K562 (cell line): ENCODE measurements at regions not wholly inside any gene's neighbourhood (a gene's known extent, or its start where the extent isn't known, plus 50 kb on each side); places are given as distances from the start of the nearest gene placed in this dataset.
A peak's percentile ranks its signal among the peaks of the same experiment; 100 is the strongest.

Experiments
- ATAC-seq: fragments of 200-7000 bp; cut with Tn5 transposase; 3 replicates; pipeline ENCODE4 v1.9.1; 2020; ENCODE audit warnings: moderate library complexity
- BruUV-seq: library from RNA; stranded (reverse); fragments of 400-500 nt; replicated peaks from 2 replicates; lab custom pipeline; 2021; lab: Mats Ljungman, UMichigan
- CTCF ChIA-PET: fragments of 300-600 bp; formaldehyde crosslinking; extraction: SDS; loops from one replicate; lab custom pipeline; 2021; ENCODE audit warnings: low intra/inter-chr PET ratio; lab: Yijun Ruan, JAX
- POLR2A ChIA-PET: fragments of 300-600, 350-650 bp; sonication (Branson Sonifier 250); formaldehyde crosslinking; extraction: SDS; loops from one replicate; lab custom pipeline; 2021; ENCODE audit warnings: antibody characterized with exemption, inconsistent platforms; lab: Yijun Ruan, JAX
- DNase-seq, 4 experiments: peaks; one replicate each; pipeline versions ENCODE4 v3.0.0 to v3.0.0-alpha.2; 2011 to 2018; ENCODE audit warnings: low spot score in 3 of 4, mixed read lengths in 3 of 4; ENCODE audit errors: extremely low read depth in 1 of 4
- FAIRE-seq: peaks from 2 replicates; lab custom pipeline; 2011; peaks lifted over from hg19 to GRCh38; lab: Jason Lieb, UNC
- H2AFZ ChIP-seq: 2 replicates; pipeline ENCODE4 v1.6.0; 2011; ENCODE audit warnings: low read depth, low read length, control low read depth, inconsistent platforms
- H3K27ac ChIP-seq: fragments of 200-600 bp; 3 replicates; pipeline ENCODE4 v1.8.0; 2011; ENCODE audit warnings: low read depth, mild to moderate bottlenecking, control low read depth, inconsistent platforms, low read length, moderate library complexity, mixed read lengths; ENCODE audit errors: extremely low read depth
- H3K27me3 ChIP-seq, 2 experiments: fragments of 300-600 bp in 1 of 2; 2 replicates in 1 of 2; 3 replicates in 1 of 2; pipeline versions ENCODE4 v1.6.0 to v1.8.0; 2011; ENCODE audit warnings: inconsistent platforms in 2 of 2, low read length in 2 of 2, mild to moderate bottlenecking in 1 of 2, mixed read lengths in 1 of 2, moderate library complexity in 1 of 2; ENCODE audit not compliant: control insufficient read depth in 2 of 2, insufficient read depth in 2 of 2
- H3K36me3 ChIP-seq: fragments of 300-600 bp; 3 replicates; pipeline ENCODE4 v1.8.0; 2011; ENCODE audit warnings: mild to moderate bottlenecking, low read length, inconsistent platforms; ENCODE audit not compliant: control insufficient read depth, insufficient read depth
- H3K4me1 ChIP-seq, 2 experiments: fragments of 200-600 bp in 1 of 2; replicated peaks in 1 of 2; 2 replicates in 1 of 2; 3 replicates in 1 of 2; pipeline versions ENCODE4 v1.5.1 to v1.8.0; 2011; ENCODE audit warnings: inconsistent platforms in 2 of 2, low read length in 2 of 2, mild to moderate bottlenecking in 1 of 2, mixed read lengths in 1 of 2, moderate library complexity in 1 of 2; ENCODE audit not compliant: control insufficient read depth in 2 of 2, insufficient read depth in 2 of 2
- H3K4me2 ChIP-seq: 2 replicates; pipeline ENCODE4 v1.6.1; 2011; ENCODE audit warnings: low read length, control low read depth, inconsistent platforms, mixed read lengths; ENCODE audit not compliant: insufficient read depth
- H3K4me3 ChIP-seq: fragments of 200-600 bp; sonication (generic), shearing (Covaris generic); 2 replicates; pipeline ENCODE4 v1.5.1; 2016; ENCODE audit warnings: control low read depth, inconsistent platforms
- H3K79me2 ChIP-seq: fragments of 200-600 bp; 3 replicates; pipeline ENCODE4 v1.8.0; 2011; ENCODE audit warnings: low read length, inconsistent platforms; ENCODE audit not compliant: control insufficient read depth, insufficient read depth
- H3K9ac ChIP-seq, 2 experiments: 2 replicates each; pipeline versions ENCODE4 v1.6.0 to v1.6.1; 2011; ENCODE audit warnings: low read depth in 2 of 2, low read length in 2 of 2, control low read depth in 1 of 2, inconsistent platforms in 1 of 2, mild to moderate bottlenecking in 1 of 2, mixed read lengths in 1 of 2; ENCODE audit not compliant: insufficient read depth in 1 of 2
- H3K9me1 ChIP-seq: one replicate; pipeline ENCODE4 v1.6.0; 2011; ENCODE audit warnings: inconsistent platforms, mild to moderate bottlenecking, low read length, moderate library complexity; ENCODE audit not compliant: control insufficient read depth, insufficient read depth
- H3K9me3 ChIP-seq: replicated peaks from 2 replicates; pipeline ENCODE4 v1.5.1; 2011; ENCODE audit warnings: low read depth, low read length, inconsistent platforms; ENCODE audit not compliant: control insufficient read depth, insufficient read depth
- H4K20me1 ChIP-seq: replicated peaks from 2 replicates; pipeline ENCODE4 v1.6.1; 2011; ENCODE audit warnings: low read length, inconsistent platforms, mixed read lengths; ENCODE audit not compliant: control insufficient read depth, insufficient read depth
- CTCF ChIP-seq, 3 experiments: IDR thresholded peaks in 2 of 3; conservative IDR thresholded peaks in 1 of 3; 2 replicates each; pipeline ENCODE4 v1.5.1; 2011 to 2012; ENCODE audit warnings: low read length in 3 of 3, mild to moderate bottlenecking in 3 of 3, control low read depth in 2 of 3, improper control_type of control experiment in 1 of 3, inconsistent platforms in 1 of 3, low read depth in 1 of 3, mixed read lengths in 1 of 3, moderate library complexity in 1 of 3; ENCODE audit not compliant: insufficient read depth in 2 of 3
- ETV5 ChIP-seq: sonication (generic); formaldehyde crosslinking; IDR thresholded peaks from 2 replicates; pipeline ENCODE4 v1.4.0; 2020; ENCODE audit warnings: low read depth, mild to moderate bottlenecking, missing genetic modification reagents
- ILK ChIP-seq: fragments of 450-650 bp; IDR thresholded peaks from 2 replicates; pipeline ENCODE4 v1.6.1; 2016; ENCODE audit warnings: missing genetic modification characterization, low read depth, mild to moderate bottlenecking, missing compliant biosample characterization, moderate library complexity, borderline replicate concordance
- KAT8 ChIP-seq: fragments of 450-650 bp; IDR thresholded peaks from 2 replicates; pipeline ENCODE4 v1.6.1; 2016; ENCODE audit warnings: low read depth, mild to moderate bottlenecking
- MAFG ChIP-seq: fragments of 450-650 bp; conservative IDR thresholded peaks from 2 replicates; pipeline ENCODE4 v1.6.1; 2016; ENCODE audit warnings: missing genetic modification characterization, missing compliant biosample characterization
- MAFK ChIP-seq: IDR thresholded peaks from 2 replicates; pipeline ENCODE4 v1.6.1; 2011; ENCODE audit warnings: low read length, improper control_type of control experiment
- MCM3 ChIP-seq: fragments of 450-650 bp; IDR thresholded peaks from 2 replicates; pipeline ENCODE4 v1.6.1; 2016
- NCOA1 ChIP-seq: fragments of 450-650 bp; IDR thresholded peaks from 2 replicates; pipeline ENCODE4 v1.6.1; 2016; ENCODE audit warnings: low read depth
- RBM17 ChIP-seq: fragments of 200-400 bp; formaldehyde crosslinking; IDR thresholded peaks from 2 replicates; pipeline ENCODE4 v1.6.1; 2017; ENCODE audit warnings: low read depth, mild to moderate bottlenecking, low read length, borderline replicate concordance
- RFX1 ChIP-seq: fragments of 450-650 bp; IDR thresholded peaks from 2 replicates; pipeline ENCODE4 v1.6.1; 2016; ENCODE audit warnings: mild to moderate bottlenecking, moderate library complexity
- SNIP1 ChIP-seq: fragments of 450-650 bp; IDR thresholded peaks from 2 replicates; pipeline ENCODE4 v1.7.1; 2017; ENCODE audit warnings: low read depth, mild to moderate bottlenecking
- TAF7 ChIP-seq: fragments of 450-650 bp; IDR thresholded peaks from 2 replicates; pipeline ENCODE4 v1.6.1; 2016; ENCODE audit warnings: missing genetic modification characterization, missing compliant biosample characterization
- ZNF644 ChIP-seq: fragments of 200-800 bp; sonication (Bioruptor generic); IDR thresholded peaks from 2 replicates; pipeline ENCODE4 v1.6.1; 2016; ENCODE audit warnings: low read depth, missing genetic modification characterization, missing compliant biosample characterization
- WGBS: fragments of 100-300 bp; shearing (Covaris generic); methylation state at CpG from one replicate; pipeline ENCODE4 v1.1.6; 2016; ENCODE audit warnings: low coverage, mixed read lengths; ENCODE audit not compliant: insufficient coverage; ENCODE audit errors: missing lambda C conversion rate; 5-methylcytosine and 5-hydroxymethylcytosine counted together
- in situ Hi-C: fragments of 300-500 bp; cut with MboI; formaldehyde crosslinking; loops from 4 replicates; pipeline ENCODE4 v1.15.0; 2018; ENCODE audit warnings: inconsistent platforms, mixed read lengths
- intact Hi-C: fragments of 100-400 bp; cut with micrococcal nuclease; formaldehyde crosslinking; loops from 2 replicates; pipeline ENCODE4 v1.14.2; 2022
- TF ChIP-seq, protein P1 (sequence below): IDR thresholded peaks from 2 replicates; pipeline ENCODE4 v1.6.1; 2011; ENCODE audit not compliant: insufficient read length; ENCODE audit errors: extremely low read depth
- TF ChIP-seq, protein P2 (sequence below): sonication (generic); formaldehyde crosslinking; IDR thresholded peaks from 2 replicates; pipeline ENCODE4 v1.8.0; 2022; ENCODE audit warnings: mild to moderate bottlenecking, missing genetic modification reagents

DNA sequence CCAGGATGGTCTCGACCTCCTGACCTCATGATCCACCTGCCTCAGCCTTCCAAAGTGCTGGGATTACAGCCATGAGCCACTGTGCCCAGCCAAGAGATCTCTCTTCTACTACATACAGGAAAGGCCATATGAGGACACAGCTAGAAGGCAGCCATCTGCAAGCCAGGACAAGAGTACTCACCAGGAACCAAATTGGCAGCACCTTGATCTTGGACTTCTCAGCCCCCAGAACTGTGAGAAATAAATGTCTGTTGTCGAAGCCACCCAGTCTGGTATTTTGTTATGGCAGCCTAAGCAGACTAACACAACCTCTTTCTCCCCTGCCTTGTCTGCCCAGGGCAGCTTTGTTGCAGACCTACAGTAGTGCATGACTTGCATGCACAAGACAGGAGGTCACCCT is 211.3 kb upstream of the HAAO start:
- in situ Hi-C loops (no loop called here), intact Hi-C loops (no loop called here)
- Histone ChIP-seq H3K9ac (no peak overlapping the region), H3K79me2 (no peaks in the 10 kb centered on the region), H3K4me3 (no peak overlapping the region), H3K4me1 (peaks cover 0 to 16% of the 10 kb centered on the region in 2 experiments; a peak in 3 of 5 replicates), H2AFZ (no peak overlapping the region), H3K36me3 (no peaks in the 10 kb centered on the region), H3K9me1 (no peaks in the 10 kb centered on the region), H4K20me1 (no peaks in the 10 kb centered on the region), H3K27ac (no peak overlapping the region), H3K4me2 (no peak overlapping the region), H3K9me3 (no peaks in the 10 kb centered on the region), H3K27me3 (no peaks in the 10 kb centered on the region)
- TF ChIP-seq, protein P1, sequence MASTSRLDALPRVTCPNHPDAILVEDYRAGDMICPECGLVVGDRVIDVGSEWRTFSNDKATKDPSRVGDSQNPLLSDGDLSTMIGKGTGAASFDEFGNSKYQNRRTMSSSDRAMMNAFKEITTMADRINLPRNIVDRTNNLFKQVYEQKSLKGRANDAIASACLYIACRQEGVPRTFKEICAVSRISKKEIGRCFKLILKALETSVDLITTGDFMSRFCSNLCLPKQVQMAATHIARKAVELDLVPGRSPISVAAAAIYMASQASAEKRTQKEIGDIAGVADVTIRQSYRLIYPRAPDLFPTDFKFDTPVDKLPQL, result no peak
- TF ChIP-seq MAFK (no peak), MAFG (tag) (no peak), ZNF644 (tag) (no peak), ILK (tag) (no peak), RFX1 (no peak), ETV5 (CRISPR knock-in tag) (no peak), TAF7 (tag) (no peak), KAT8 (no peak), NCOA1 (no peak), CTCF (IDR thresholded peaks at IDR 0.05 in 2 of 3, conservative IDR thresholded peaks at IDR 0.05 in 1 of 3; ENCODE audit: insufficient read depth in 2 of 3, low read depth in 1 of 3, low read length in 3 of 3) (no peak), RBM17 (no peak), SNIP1 (no peak), MCM3 (no peak)
- TF ChIP-seq, protein P2, sequence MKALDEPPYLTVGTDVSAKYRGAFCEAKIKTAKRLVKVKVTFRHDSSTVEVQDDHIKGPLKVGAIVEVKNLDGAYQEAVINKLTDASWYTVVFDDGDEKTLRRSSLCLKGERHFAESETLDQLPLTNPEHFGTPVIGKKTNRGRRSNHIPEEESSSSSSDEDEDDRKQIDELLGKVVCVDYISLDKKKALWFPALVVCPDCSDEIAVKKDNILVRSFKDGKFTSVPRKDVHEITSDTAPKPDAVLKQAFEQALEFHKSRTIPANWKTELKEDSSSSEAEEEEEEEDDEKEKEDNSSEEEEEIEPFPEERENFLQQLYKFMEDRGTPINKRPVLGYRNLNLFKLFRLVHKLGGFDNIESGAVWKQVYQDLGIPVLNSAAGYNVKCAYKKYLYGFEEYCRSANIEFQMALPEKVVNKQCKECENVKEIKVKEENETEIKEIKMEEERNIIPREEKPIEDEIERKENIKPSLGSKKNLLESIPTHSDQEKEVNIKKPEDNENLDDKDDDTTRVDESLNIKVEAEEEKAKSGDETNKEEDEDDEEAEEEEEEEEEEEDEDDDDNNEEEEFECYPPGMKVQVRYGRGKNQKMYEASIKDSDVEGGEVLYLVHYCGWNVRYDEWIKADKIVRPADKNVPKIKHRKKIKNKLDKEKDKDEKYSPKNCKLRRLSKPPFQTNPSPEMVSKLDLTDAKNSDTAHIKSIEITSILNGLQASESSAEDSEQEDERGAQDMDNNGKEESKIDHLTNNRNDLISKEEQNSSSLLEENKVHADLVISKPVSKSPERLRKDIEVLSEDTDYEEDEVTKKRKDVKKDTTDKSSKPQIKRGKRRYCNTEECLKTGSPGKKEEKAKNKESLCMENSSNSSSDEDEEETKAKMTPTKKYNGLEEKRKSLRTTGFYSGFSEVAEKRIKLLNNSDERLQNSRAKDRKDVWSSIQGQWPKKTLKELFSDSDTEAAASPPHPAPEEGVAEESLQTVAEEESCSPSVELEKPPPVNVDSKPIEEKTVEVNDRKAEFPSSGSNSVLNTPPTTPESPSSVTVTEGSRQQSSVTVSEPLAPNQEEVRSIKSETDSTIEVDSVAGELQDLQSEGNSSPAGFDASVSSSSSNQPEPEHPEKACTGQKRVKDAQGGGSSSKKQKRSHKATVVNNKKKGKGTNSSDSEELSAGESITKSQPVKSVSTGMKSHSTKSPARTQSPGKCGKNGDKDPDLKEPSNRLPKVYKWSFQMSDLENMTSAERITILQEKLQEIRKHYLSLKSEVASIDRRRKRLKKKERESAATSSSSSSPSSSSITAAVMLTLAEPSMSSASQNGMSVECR (CRISPR knock-in tag), result no peak
- DNase-seq (no peak), ATAC-seq (peak; percentile 32), FAIRE-seq (no peak)
- ChIA-PET POLR2A (no interaction called here), CTCF (no interaction called here)
- BruUV-seq, result no TSS peak
- WGBS, result 34% methylated on average over 2 of the region's 2 CpGs
